Thyroid gland (tissue), 4 donors: ENCODE measurements at regions not wholly inside any gene's neighbourhood (a gene's known extent, or its start where the extent isn't known, plus 50 kb on each side); places are given as distances from the start of the nearest gene placed in this dataset.

ENCODE experiments used
- POLR2A ChIP-seq, 2 donors: fragments of 450-650 bp; IDR thresholded peaks; one replicate each; pipeline ENCODE4 v1.6.1; 2017; ENCODE audit warnings: antibody characterized with exemption in 2 of 2, mild to moderate bottlenecking in 2 of 2, moderate library complexity in 1 of 2
- TF ChIP-seq, protein P1 (sequence below), 6 experiments: fragments of 200-600 bp in 3 of 6; fragments of 450-650 bp in 3 of 6; sonication (generic) in 3 of 6; IDR thresholded peaks; one replicate each; pipeline ENCODE4 v1.5.1; 2016 to 2019; ENCODE audit warnings: antibody characterized with exemption in 6 of 6, mild to moderate bottlenecking in 2 of 6, inconsistent platforms in 1 of 6, moderate library complexity in 1 of 6

DNA sequence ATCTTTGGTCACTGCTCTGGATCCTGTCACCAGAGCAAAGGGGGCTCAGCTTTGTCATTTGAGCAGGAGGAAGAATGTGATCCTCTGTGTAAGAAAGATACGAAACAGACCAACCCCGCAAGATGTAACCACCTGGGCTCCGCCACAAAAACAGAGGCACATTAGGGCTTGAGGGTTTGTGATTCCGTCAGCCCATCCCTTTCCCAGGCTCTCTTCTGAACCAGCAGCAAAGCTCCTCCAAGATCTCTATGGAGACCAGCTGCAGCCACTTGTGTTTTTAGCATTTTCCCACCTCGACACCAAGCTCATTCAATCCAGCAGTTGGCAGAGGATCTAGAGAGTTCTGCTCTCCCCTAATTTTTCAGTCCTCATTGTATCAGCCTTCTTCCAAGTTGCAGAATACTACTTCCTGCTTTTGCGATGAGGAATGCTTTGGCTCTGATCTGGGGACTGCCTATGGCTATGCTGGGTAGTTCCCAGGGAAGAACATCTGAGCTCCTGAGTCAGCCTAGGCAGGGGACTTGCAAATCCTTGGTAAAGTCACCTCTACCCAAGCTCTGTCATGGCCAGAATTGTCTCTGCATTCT is 139.6 kb upstream of the RAB12 start:
- TF ChIP-seq, protein P1, sequence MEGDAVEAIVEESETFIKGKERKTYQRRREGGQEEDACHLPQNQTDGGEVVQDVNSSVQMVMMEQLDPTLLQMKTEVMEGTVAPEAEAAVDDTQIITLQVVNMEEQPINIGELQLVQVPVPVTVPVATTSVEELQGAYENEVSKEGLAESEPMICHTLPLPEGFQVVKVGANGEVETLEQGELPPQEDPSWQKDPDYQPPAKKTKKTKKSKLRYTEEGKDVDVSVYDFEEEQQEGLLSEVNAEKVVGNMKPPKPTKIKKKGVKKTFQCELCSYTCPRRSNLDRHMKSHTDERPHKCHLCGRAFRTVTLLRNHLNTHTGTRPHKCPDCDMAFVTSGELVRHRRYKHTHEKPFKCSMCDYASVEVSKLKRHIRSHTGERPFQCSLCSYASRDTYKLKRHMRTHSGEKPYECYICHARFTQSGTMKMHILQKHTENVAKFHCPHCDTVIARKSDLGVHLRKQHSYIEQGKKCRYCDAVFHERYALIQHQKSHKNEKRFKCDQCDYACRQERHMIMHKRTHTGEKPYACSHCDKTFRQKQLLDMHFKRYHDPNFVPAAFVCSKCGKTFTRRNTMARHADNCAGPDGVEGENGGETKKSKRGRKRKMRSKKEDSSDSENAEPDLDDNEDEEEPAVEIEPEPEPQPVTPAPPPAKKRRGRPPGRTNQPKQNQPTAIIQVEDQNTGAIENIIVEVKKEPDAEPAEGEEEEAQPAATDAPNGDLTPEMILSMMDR (IDR thresholded peaks at IDR 0.05) = no peak
- TF ChIP-seq POLR2A (IDR thresholded peaks at IDR 0.05) = no peak
